ENCODE measurements at regions not wholly inside any gene's neighbourhood (a gene's known extent, or its start where the extent isn't known, plus 50 kb on each side); places are given as distances from the start of the nearest gene placed in this dataset.

- no peak overlapping the region for H3K27ac ChIP-seq (replicated peaks)
- DNase-seq (ENCODE audit: low read depth in 1 of 2, low spot score in 1 of 2), result no peak
- no peak overlapping the region for H3K4me3 ChIP-seq (replicated peaks; ENCODE audit: insufficient read depth, low read length)
- TF ChIP-seq REST (IDR thresholded peaks at IDR 0.05; ENCODE audit: insufficient replicate concordance, low read depth) (no peak), POLR2AphosphoS5 (IDR thresholded peaks at IDR 0.05; ENCODE audit: low read depth) (no peak), SPI1 (IDR thresholded peaks at IDR 0.05; ENCODE audit: borderline replicate concordance, low read depth) (no peak), GABPA (IDR thresholded peaks at IDR 0.05; ENCODE audit: low read depth) (no peak)
- TF ChIP-seq, protein P1, sequence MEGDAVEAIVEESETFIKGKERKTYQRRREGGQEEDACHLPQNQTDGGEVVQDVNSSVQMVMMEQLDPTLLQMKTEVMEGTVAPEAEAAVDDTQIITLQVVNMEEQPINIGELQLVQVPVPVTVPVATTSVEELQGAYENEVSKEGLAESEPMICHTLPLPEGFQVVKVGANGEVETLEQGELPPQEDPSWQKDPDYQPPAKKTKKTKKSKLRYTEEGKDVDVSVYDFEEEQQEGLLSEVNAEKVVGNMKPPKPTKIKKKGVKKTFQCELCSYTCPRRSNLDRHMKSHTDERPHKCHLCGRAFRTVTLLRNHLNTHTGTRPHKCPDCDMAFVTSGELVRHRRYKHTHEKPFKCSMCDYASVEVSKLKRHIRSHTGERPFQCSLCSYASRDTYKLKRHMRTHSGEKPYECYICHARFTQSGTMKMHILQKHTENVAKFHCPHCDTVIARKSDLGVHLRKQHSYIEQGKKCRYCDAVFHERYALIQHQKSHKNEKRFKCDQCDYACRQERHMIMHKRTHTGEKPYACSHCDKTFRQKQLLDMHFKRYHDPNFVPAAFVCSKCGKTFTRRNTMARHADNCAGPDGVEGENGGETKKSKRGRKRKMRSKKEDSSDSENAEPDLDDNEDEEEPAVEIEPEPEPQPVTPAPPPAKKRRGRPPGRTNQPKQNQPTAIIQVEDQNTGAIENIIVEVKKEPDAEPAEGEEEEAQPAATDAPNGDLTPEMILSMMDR (IDR thresholded peaks at IDR 0.05; ENCODE audit: insufficient read depth, low read length), result no peak
- no peaks in the 10 kb centered on the region for H3K27me3 ChIP-seq (ENCODE audit: insufficient read depth, poor library complexity, severe bottlenecking)
These were observed 511.0 kb upstream of the CDH5 start for GRCh38 chr16:65855171-65856145.

GRCh38 chr16:65846210-65846602 lies 520.3 kb upstream of the CDH5 start:
- no peak overlapping the region for H3K27ac ChIP-seq (replicated peaks)
- no peak for DNase-seq (ENCODE audit: low read depth in 1 of 2, low spot score in 1 of 2)
- H3K4me3 ChIP-seq (replicated peaks; ENCODE audit: insufficient read depth, low read length), result no peak overlapping the region
- TF ChIP-seq POLR2AphosphoS5 (IDR thresholded peaks at IDR 0.05; ENCODE audit: low read depth), result no peak
- no peak for TF ChIP-seq GABPA (IDR thresholded peaks at IDR 0.05; ENCODE audit: low read depth)
- TF ChIP-seq, protein P1 (IDR thresholded peaks at IDR 0.05; ENCODE audit: insufficient read depth, low read length), result no peak
- no peak for TF ChIP-seq REST (IDR thresholded peaks at IDR 0.05; ENCODE audit: insufficient replicate concordance, low read depth)
- no peaks in the 10 kb centered on the region for H3K27me3 ChIP-seq (ENCODE audit: insufficient read depth, poor library complexity, severe bottlenecking)

DNA sequence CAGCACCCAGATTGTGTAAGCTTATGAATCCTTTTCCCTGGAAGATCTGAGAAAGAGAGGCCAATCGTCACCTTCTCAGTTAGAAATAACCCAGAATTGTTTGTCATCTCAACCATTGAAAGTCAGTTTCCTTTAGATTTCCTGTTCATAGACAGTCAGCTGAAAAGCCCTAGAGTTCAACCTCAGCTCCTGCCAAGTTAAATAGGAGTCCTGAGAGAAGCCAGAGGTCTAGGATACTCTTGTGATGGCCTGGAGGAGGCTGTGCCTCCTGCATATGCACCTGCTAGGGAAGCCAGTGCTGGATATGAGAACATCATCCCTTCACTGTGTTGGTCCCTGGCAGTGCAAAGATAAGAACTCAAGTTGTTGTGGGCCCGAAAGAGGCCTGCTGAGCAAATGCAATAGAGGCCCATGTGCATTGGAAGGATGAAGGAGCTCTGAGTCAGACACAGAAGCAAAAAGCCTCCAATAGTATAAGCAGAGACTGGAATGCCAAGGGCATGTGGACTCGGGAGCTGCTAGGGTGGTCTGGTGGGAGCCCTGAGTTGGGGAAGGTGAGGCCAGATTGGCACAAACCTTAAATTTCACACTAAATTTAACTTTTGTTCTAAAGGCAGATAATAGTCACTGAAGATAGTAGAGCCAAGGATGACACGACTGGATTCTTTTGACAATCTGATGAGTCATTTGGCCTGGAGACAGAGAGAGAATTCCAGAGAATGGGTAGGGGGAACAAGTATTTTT lies 520.9 kb upstream of the CDH5 start:
- H3K27ac ChIP-seq (replicated peaks), result no peak overlapping the region

More for the DNA sequence above, 520.9 kb upstream of the CDH5 start:
- Histone ChIP-seq H3K4me3 (replicated peaks; ENCODE audit: insufficient read depth, low read length) (no peak overlapping the region), H3K27me3 (ENCODE audit: insufficient read depth, poor library complexity, severe bottlenecking) (no peaks in the 10 kb centered on the region)
- DNase-seq (ENCODE audit: low read depth in 1 of 2, low spot score in 1 of 2), result no peak
- no peak for TF ChIP-seq GABPA (IDR thresholded peaks at IDR 0.05; ENCODE audit: low read depth)
- no peak for TF ChIP-seq POLR2AphosphoS5 (IDR thresholded peaks at IDR 0.05; ENCODE audit: low read depth)
- TF ChIP-seq, protein P1 (IDR thresholded peaks at IDR 0.05; ENCODE audit: insufficient read depth, low read length), result no peak
- no peak for TF ChIP-seq REST (IDR thresholded peaks at IDR 0.05; ENCODE audit: insufficient replicate concordance, low read depth)
